GM18502 (cell line): ENCODE measurements at regions not wholly inside any gene's neighbourhood (a gene's known extent, or its start where the extent isn't known, plus 50 kb on each side); places are given as distances from the start of the nearest gene placed in this dataset.

ENCODE experiments used
- ATAC-seq: cut with Tn5 transposase; IDR thresholded peaks from one replicate; pipeline ENCODE4 v1.9.1; 2021; ENCODE audit warnings: mild to moderate bottlenecking; ENCODE audit not compliant: unreplicated experiment, poor library complexity

- ATAC-seq, result no peak
These were observed 50.4 kb upstream of the GGTA1 start for GRCh38 chr9:121550041-121550440.

GRCh38 chr9:121550569-121551512, 51.2 kb upstream of the GGTA1 start:
- ATAC-seq, result peak; percentile 55

- ATAC-seq, result no peak
These were observed 52.5 kb upstream of the GGTA1 start for GRCh38 chr9:121551985-121552753.

- no peak for ATAC-seq
These were observed 56.4 kb upstream of the GGTA1 start for GRCh38 chr9:121556082-121556481.

GRCh38 chr9:121556580-121556979, 56.9 kb upstream of the GGTA1 start:
- ATAC-seq, result no peak

- peak; percentile 65 for ATAC-seq
These were observed 58.2 kb upstream of the GGTA1 start for GRCh38 chr9:121557581-121558447.

GRCh38 chr9:121558473-121558872, 58.8 kb upstream of the GGTA1 start:
- no peak for ATAC-seq

GRCh38 chr9:121559183-121559582, 59.5 kb upstream of the GGTA1 start:
- ATAC-seq, result peak; percentile 60

- ATAC-seq, result no peak
These were observed 61.3 kb upstream of the GGTA1 start for GRCh38 chr9:121560921-121561320.

- ATAC-seq, result no peak
These were observed 62.0 kb upstream of the GGTA1 start for GRCh38 chr9:121561385-121562222.

GRCh38 chr9:121562301-121562700, 62.7 kb upstream of the GGTA1 start:
- ATAC-seq, result no peak

- no peak for ATAC-seq
These were observed 63.8 kb upstream of the GGTA1 start for GRCh38 chr9:121563425-121563824.

GRCh38 chr9:121563881-121564460, 64.3 kb upstream of the GGTA1 start:
- no peak for ATAC-seq

GRCh38 chr9:121564504-121565260, 65.0 kb upstream of the GGTA1 start:
- no peak for ATAC-seq

- no peak for ATAC-seq
These were observed 67.1 kb upstream of the GGTA1 start for GRCh38 chr9:121566481-121567465.

GRCh38 chr9:121567500-121568342, 68.1 kb upstream of the GGTA1 start:
- no peak for ATAC-seq
